ENCODE measurements at regions not wholly inside any gene's neighbourhood (a gene's known extent, or its start where the extent isn't known, plus 50 kb on each side); places are given as distances from the start of the nearest gene placed in this dataset.

- intact Hi-C loops (cut with DNase I) = loop anchor here (10.0 kb wide), 1 partner anchor 274 kb away; no protein-coding TSS in a partner anchor
- H3K27ac ChIP-seq (ENCODE audit: low read depth in 2 of 2, low read length in 2 of 2) = no peak overlapping the region
- no peak for FAIRE-seq
These were observed 149.7 kb downstream of the OAT start for GRCh38 chr10:124268976-124269375.

GRCh38 chr10:124267911-124268549 lies 150.7 kb downstream of the OAT start:
- Histone ChIP-seq H3K27me3 (ENCODE audit: control insufficient read depth, insufficient read depth, low read length) (no peaks in the 10 kb centered on the region), H3K27ac (ENCODE audit: low read depth in 2 of 2, low read length in 2 of 2) (no peak overlapping the region), H3K9ac (ENCODE audit: low read length in 3 of 3) (no peak overlapping the region), H3K4me3 (ENCODE audit: low read length in 3 of 3) (no peak overlapping the region), H3K9me3 (ENCODE audit: control insufficient read depth in 2 of 3, insufficient read depth in 1 of 3, low read length in 3 of 3) (peaks cover 0 to 10% (median under 1%) of the 10 kb centered on the region in 3 donors), H3K36me3 (ENCODE audit: control insufficient read depth in 2 of 3, insufficient read depth in 3 of 3, low read length in 3 of 3) (no peaks in the 10 kb centered on the region), H3K4me1 (ENCODE audit: control insufficient read depth in 2 of 3, insufficient read depth in 2 of 3, low read depth in 1 of 3, low read length in 3 of 3) (no peaks in the 10 kb centered on the region)
- TF ChIP-seq CTCF (IDR thresholded peaks at IDR 0.05; ENCODE audit: borderline replicate concordance, extremely low read depth, insufficient read depth) = no peak
- DNase-seq (no peak), FAIRE-seq (no peak)
- intact Hi-C loops (cut with DNase I) = loop anchor here (10.0 kb wide), 1 partner anchor 273 kb away; no protein-coding TSS in a partner anchor

More at GRCh38 chr10:124268976-124269375, 149.7 kb downstream of the OAT start:
- Histone ChIP-seq H3K9ac (ENCODE audit: low read length in 3 of 3) (no peak overlapping the region), H3K9me3 (ENCODE audit: control insufficient read depth in 2 of 3, insufficient read depth in 1 of 3, low read length in 3 of 3) (peaks cover 0 to 10% (median 6%) of the 10 kb centered on the region in 3 donors), H3K36me3 (ENCODE audit: control insufficient read depth in 2 of 3, insufficient read depth in 3 of 3, low read length in 3 of 3) (no peaks in the 10 kb centered on the region), H3K4me1 (ENCODE audit: control insufficient read depth in 2 of 3, insufficient read depth in 2 of 3, low read depth in 1 of 3, low read length in 3 of 3) (no peaks in the 10 kb centered on the region), H3K4me3 (ENCODE audit: low read length in 3 of 3) (no peak overlapping the region), H3K27me3 (ENCODE audit: control insufficient read depth, insufficient read depth, low read length) (no peaks in the 10 kb centered on the region)
- DNase-seq = no peak
- TF ChIP-seq CTCF (IDR thresholded peaks at IDR 0.05; ENCODE audit: borderline replicate concordance, extremely low read depth, insufficient read depth) = no peak

GRCh38 chr10:124267231-124267885 lies 151.4 kb downstream of the OAT start:
- DNase-seq = no peak
- FAIRE-seq = no peak
- Histone ChIP-seq H3K36me3 (ENCODE audit: control insufficient read depth in 2 of 3, insufficient read depth in 3 of 3, low read length in 3 of 3) (no peaks in the 10 kb centered on the region), H3K27ac (ENCODE audit: low read depth in 2 of 2, low read length in 2 of 2) (no peak overlapping the region), H3K9ac (ENCODE audit: low read length in 3 of 3) (no peak overlapping the region), H3K4me3 (ENCODE audit: low read length in 3 of 3) (no peak overlapping the region), H3K27me3 (ENCODE audit: control insufficient read depth, insufficient read depth, low read length) (no peaks in the 10 kb centered on the region), H3K9me3 (ENCODE audit: control insufficient read depth in 2 of 3, insufficient read depth in 1 of 3, low read length in 3 of 3) (peaks cover 0 to 7% (median 0%) of the 10 kb centered on the region in 3 donors), H3K4me1 (ENCODE audit: control insufficient read depth in 2 of 3, insufficient read depth in 2 of 3, low read depth in 1 of 3, low read length in 3 of 3) (no peaks in the 10 kb centered on the region)
- no peak for TF ChIP-seq CTCF (IDR thresholded peaks at IDR 0.05; ENCODE audit: borderline replicate concordance, extremely low read depth, insufficient read depth)
- intact Hi-C loops (cut with DNase I) = loop anchor here (10.0 kb wide), 1 partner anchor 273 kb away; no protein-coding TSS in a partner anchor

Data from kidney (tissue), 13 donors.